GM12878 (cell line): ENCODE measurements at regions not wholly inside any gene's neighbourhood (a gene's known extent, or its start where the extent isn't known, plus 50 kb on each side); places are given as distances from the start of the nearest gene placed in this dataset.

Experiments
- ATAC-seq: fragments of 200-7000 bp; cut with Tn5 transposase; 3 replicates; pipeline ENCODE4 v1.9.1; 2020; ENCODE audit warnings: mild to moderate bottlenecking, moderate library complexity
- BruUV-seq: library from RNA; stranded (reverse); fragments of 400-500 nt; replicated peaks from 2 replicates; lab custom pipeline; 2021; lab: Mats Ljungman, UMichigan
- CTCF ChIA-PET: fragments of 300-600 bp; sonication (Branson Sonifier 250); formaldehyde crosslinking; extraction: SDS; loops from one replicate; lab custom pipeline; 2021; ENCODE audit warnings: inconsistent platforms; lab: Yijun Ruan, JAX
- POLR2A ChIA-PET: fragments of 350-600 bp; formaldehyde crosslinking; extraction: SDS; loops from one replicate; lab custom pipeline; 2021; ENCODE audit warnings: inconsistent platforms; lab: Charles Lee
- RAD21 ChIA-PET: fragments of 300-600 bp; sonication (Branson Sonifier 250); formaldehyde crosslinking; loops from one replicate; lab custom pipeline; 2023; ENCODE audit warnings: antibody characterized with exemption; ENCODE audit not compliant: unreplicated experiment; lab: Charles Lee
- SMC1A ChIA-PET: fragments of 300-600 bp; sonication (Branson Sonifier 250); formaldehyde crosslinking; loops from one replicate; lab custom pipeline; 2023; ENCODE audit not compliant: unreplicated experiment, uncharacterized antibody; lab: Charles Lee
- DNase-seq: peaks from one replicate; pipeline ENCODE4 v3.0.0-alpha.2; 2011; ENCODE audit warnings: low read depth, low spot score
- FAIRE-seq: peaks from 3 replicates; lab custom pipeline; 2011; peaks lifted over from hg19 to GRCh38; lab: Jason Lieb, UNC
- H2AFZ ChIP-seq: 2 replicates; pipeline ENCODE4 v1.6.0; 2011; ENCODE audit warnings: low read depth, low read length, control low read depth; ENCODE audit not compliant: control insufficient read depth
- H3K27ac ChIP-seq: 2 replicates; pipeline ENCODE4 v1.5.1; 2011; ENCODE audit warnings: control low read depth; ENCODE audit not compliant: control insufficient read depth, insufficient read depth
- H3K27me3 ChIP-seq, 2 experiments: replicated peaks in 1 of 2; 2 replicates each; pipeline versions ENCODE4 v1.6.0 to v1.6.1; 2011; ENCODE audit warnings: low read length in 1 of 2; ENCODE audit not compliant: control insufficient read depth in 2 of 2, insufficient read depth in 2 of 2
- H3K36me3 ChIP-seq, 2 experiments: 2 replicates each; pipeline ENCODE4 v1.5.1; 2011; ENCODE audit warnings: low read length in 1 of 2; ENCODE audit not compliant: control insufficient read depth in 2 of 2, insufficient read depth in 2 of 2
- H3K4me1 ChIP-seq: 2 replicates; pipeline ENCODE4 v1.6.1; 2011; ENCODE audit warnings: mild to moderate bottlenecking, low read length, moderate library complexity, mixed read lengths; ENCODE audit not compliant: control insufficient read depth, insufficient read depth
- H3K4me2 ChIP-seq: 2 replicates; pipeline ENCODE4 v1.6.0; 2011; ENCODE audit warnings: control low read depth; ENCODE audit not compliant: control insufficient read depth, insufficient read depth
- H3K4me3 ChIP-seq: fragments of 200-600 bp; sonication (generic); 2 replicates; pipeline ENCODE4 v1.5.1; 2016
- H3K79me2 ChIP-seq: 2 replicates; pipeline ENCODE4 v1.6.0; 2011; ENCODE audit warnings: low read length; ENCODE audit not compliant: control insufficient read depth, insufficient read depth
- H3K9ac ChIP-seq: 2 replicates; pipeline ENCODE4 v1.8.0; 2011; ENCODE audit warnings: low read length, control low read depth, mixed read lengths; ENCODE audit not compliant: control insufficient read depth, insufficient read depth
- H3K9me3 ChIP-seq: replicated peaks from 3 replicates; pipeline ENCODE4 v1.5.1; 2011; ENCODE audit warnings: mild to moderate bottlenecking, low read length; ENCODE audit not compliant: control insufficient read depth, insufficient read depth
- H4K20me1 ChIP-seq: 2 replicates; pipeline ENCODE4 v1.6.0; 2011; ENCODE audit not compliant: control insufficient read depth, insufficient read depth
- BHLHE40 ChIP-seq, 2 experiments: fragments of 450-650 bp in 1 of 2; IDR thresholded peaks; 2 replicates each; pipeline ENCODE4 v1.6.1; 2011 to 2017; ENCODE audit warnings: low read depth in 2 of 2, borderline replicate concordance in 1 of 2, improper control_type of control experiment in 1 of 2, low read length in 1 of 2, mild to moderate bottlenecking in 1 of 2
- CHD1 ChIP-seq: IDR thresholded peaks from 2 replicates; pipeline ENCODE4 v1.6.1; 2012; ENCODE audit warnings: low read depth, low read length, improper control_type of control experiment
- CHD2 ChIP-seq: IDR thresholded peaks from 2 replicates; pipeline ENCODE4 v1.6.1; 2011; ENCODE audit warnings: low read depth, low read length, improper control_type of control experiment, borderline replicate concordance
- MEF2A ChIP-seq: IDR thresholded peaks from 2 replicates; pipeline ENCODE4 v1.6.1; 2011; ENCODE audit warnings: low read depth, mild to moderate bottlenecking, low read length, moderate library complexity; ENCODE audit not compliant: insufficient read depth
- MTA3 ChIP-seq: IDR thresholded peaks from 2 replicates; pipeline ENCODE4 v1.6.1; 2012; ENCODE audit warnings: low read length, inconsistent platforms, borderline replicate concordance
- MYB ChIP-seq: fragments of 150-350 bp; IDR thresholded peaks from 2 replicates; pipeline ENCODE4 v1.6.1; 2014; ENCODE audit warnings: mild to moderate bottlenecking, low read depth, low read length, borderline replicate concordance
- RBBP5 ChIP-seq: fragments of 200-600 bp; sonication (generic); conservative IDR thresholded peaks from 2 replicates; pipeline ENCODE4 v1.6.1; 2016
- RCOR1 ChIP-seq: conservative IDR thresholded peaks from 2 replicates; pipeline ENCODE4 v1.6.1; 2012; ENCODE audit warnings: low read depth, low read length, improper control_type of control experiment
- RELB ChIP-seq: fragments of 450-650 bp; IDR thresholded peaks from 2 replicates; pipeline ENCODE4 v1.6.1; 2017; ENCODE audit warnings: low read depth, mild to moderate bottlenecking, moderate library complexity
- ZSCAN29 ChIP-seq: fragments of 450-650 bp; IDR thresholded peaks from 2 replicates; pipeline ENCODE4 v1.6.1; 2017; ENCODE audit warnings: mild to moderate bottlenecking, moderate library complexity
- WGBS: methylation state at CpG from one replicate; pipeline ENCODE4 v1.1.6; 2016; ENCODE audit warnings: low lambda C conversion rate; ENCODE audit not compliant: insufficient replicate concordance, insufficient coverage; ENCODE audit errors: missing lambda C conversion rate; 5-methylcytosine and 5-hydroxymethylcytosine counted together
- in situ Hi-C: fragments of 300-500 bp; cut with MboI; formaldehyde crosslinking; loops from 9 replicates; pipeline ENCODE4 v1.14.3; 2018; ENCODE audit warnings: mixed read lengths
- intact Hi-C: fragments of 100-400 bp; cut with micrococcal nuclease; formaldehyde crosslinking; loops from one replicate; pipeline ENCODE4 v1.14.2; 2022; ENCODE audit not compliant: unreplicated experiment
- TF ChIP-seq, protein P1 (sequence below): IDR thresholded peaks from 2 replicates; pipeline ENCODE4 v1.6.1; 2011; ENCODE audit warnings: borderline replicate concordance, low read depth, mild to moderate bottlenecking, moderate library complexity, low read length; ENCODE audit not compliant: insufficient read depth, poor library complexity, severe bottlenecking
- TF ChIP-seq, protein P2 (sequence below): IDR thresholded peaks from 2 replicates; pipeline ENCODE4 v1.6.1; 2012; ENCODE audit warnings: low read depth, low read length, improper control_type of control experiment

DNA sequence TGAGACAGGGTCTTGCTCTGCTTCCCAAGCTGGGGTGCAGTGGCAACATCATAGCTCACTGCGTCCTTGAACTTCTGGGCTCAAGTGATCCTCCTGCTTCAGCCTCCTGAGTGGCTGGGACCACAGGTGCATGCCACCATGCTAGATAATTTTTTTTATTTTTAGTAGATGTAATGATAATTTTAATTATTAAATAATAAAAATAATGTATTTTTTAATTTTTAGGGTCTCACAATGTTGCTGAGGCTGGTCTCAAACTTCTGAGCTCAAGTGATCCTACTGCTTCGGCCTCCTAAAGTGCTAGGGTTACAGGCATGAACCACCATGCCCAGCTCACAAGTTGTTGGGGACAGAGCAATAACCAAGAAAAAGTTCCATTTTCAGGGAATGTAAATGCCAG is 138.0 kb upstream of the RALGAPA2 start:
- Histone ChIP-seq H3K4me2 (no peak overlapping the region), H3K4me3 (no peak overlapping the region), H3K4me1 (no peaks in the 10 kb centered on the region), H3K9me3 (no peaks in the 10 kb centered on the region; the same call in 2 of the 3 replicates), H3K27ac (no peak overlapping the region), H3K9ac (no peak overlapping the region), H3K27me3 (no peaks in the 10 kb centered on the region; a peak in 1 of 4 replicates), H2AFZ (no peak overlapping the region), H4K20me1 (no peaks in the 10 kb centered on the region), H3K79me2 (no peaks in the 10 kb centered on the region)
- in situ Hi-C loops = no loop called here
- BruUV-seq = no TSS peak
- FAIRE-seq (no peak), DNase-seq (no peak), ATAC-seq (no peak)
- intact Hi-C loops = no loop called here
- 42% methylated on average over 2 of the region's 2 CpGs for WGBS
- CTCF ChIA-PET = interaction anchor here (1.0 to 1.4 kb wide), 2 partner anchors 9 to 12 kb away, joined by 3 to 9 read pairs; no protein-coding TSS in a partner anchor
- RAD21 ChIA-PET = no interaction called here
- SMC1A ChIA-PET = interaction anchor here (1.2 to 3.7 kb wide), 2 partner anchors 10 to 16 kb away, joined by 3 to 11 read pairs; no protein-coding TSS in a partner anchor
- no peak for TF ChIP-seq MEF2A
- TF ChIP-seq, protein P1, sequence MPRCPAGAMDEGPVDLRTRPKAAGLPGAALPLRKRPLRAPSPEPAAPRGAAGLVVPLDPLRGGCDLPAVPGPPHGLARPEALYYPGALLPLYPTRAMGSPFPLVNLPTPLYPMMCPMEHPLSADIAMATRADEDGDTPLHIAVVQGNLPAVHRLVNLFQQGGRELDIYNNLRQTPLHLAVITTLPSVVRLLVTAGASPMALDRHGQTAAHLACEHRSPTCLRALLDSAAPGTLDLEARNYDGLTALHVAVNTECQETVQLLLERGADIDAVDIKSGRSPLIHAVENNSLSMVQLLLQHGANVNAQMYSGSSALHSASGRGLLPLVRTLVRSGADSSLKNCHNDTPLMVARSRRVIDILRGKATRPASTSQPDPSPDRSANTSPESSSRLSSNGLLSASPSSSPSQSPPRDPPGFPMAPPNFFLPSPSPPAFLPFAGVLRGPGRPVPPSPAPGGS = no peak
- TF ChIP-seq, all 136 proteins: peak for 0
- POLR2A ChIA-PET = no interaction called here
- no peaks in the 10 kb centered on the region for H3K36me3 ChIP-seq

GRCh38 chr20:20849161-20849560 is 136.7 kb upstream of the RALGAPA2 start:
- Histone ChIP-seq H3K27me3 (no peaks in the 10 kb centered on the region; a peak in 1 of 4 replicates), H3K27ac (no peak overlapping the region), H2AFZ (no peak overlapping the region), H3K4me3 (no peak overlapping the region), H3K36me3 (no peaks in the 10 kb centered on the region), H3K9ac (no peak overlapping the region), H3K4me1 (no peaks in the 10 kb centered on the region), H3K4me2 (no peak overlapping the region), H3K79me2 (no peaks in the 10 kb centered on the region), H4K20me1 (no peaks in the 10 kb centered on the region), H3K9me3 (no peaks in the 10 kb centered on the region; the same call in 2 of the 3 replicates)
- BruUV-seq = no TSS peak
- ChIA-PET SMC1A (interaction anchor here (3.7 kb wide), 1 partner anchor 11 kb away, joined by 11 read pairs; no protein-coding TSS in a partner anchor), POLR2A (no interaction called here), CTCF (no interaction called here), RAD21 (no interaction called here)
- no peak for FAIRE-seq
- intact Hi-C loops (no loop called here), in situ Hi-C loops (no loop called here)
- no peak for ATAC-seq
- no peak for DNase-seq
- WGBS = 57% methylated on average over 9 of the region's 9 CpGs
- TF ChIP-seq RELB (no peak), MEF2A (no peak), ZSCAN29 (no peak), RBBP5 (no peak), CHD2 (no peak), RCOR1 (no peak), MYB (no peak), BHLHE40 (IDR thresholded peaks at IDR 0.05; ENCODE audit: borderline replicate concordance in 1 of 2, low read depth in 2 of 2, low read length in 1 of 2) (no peak), CHD1 (no peak), MTA3 (no peak)
- TF ChIP-seq, protein P2, sequence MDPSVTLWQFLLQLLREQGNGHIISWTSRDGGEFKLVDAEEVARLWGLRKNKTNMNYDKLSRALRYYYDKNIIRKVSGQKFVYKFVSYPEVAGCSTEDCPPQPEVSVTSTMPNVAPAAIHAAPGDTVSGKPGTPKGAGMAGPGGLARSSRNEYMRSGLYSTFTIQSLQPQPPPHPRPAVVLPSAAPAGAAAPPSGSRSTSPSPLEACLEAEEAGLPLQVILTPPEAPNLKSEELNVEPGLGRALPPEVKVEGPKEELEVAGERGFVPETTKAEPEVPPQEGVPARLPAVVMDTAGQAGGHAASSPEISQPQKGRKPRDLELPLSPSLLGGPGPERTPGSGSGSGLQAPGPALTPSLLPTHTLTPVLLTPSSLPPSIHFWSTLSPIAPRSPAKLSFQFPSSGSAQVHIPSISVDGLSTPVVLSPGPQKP = no peak
